Activated CD4-positive, alpha-beta T cell treated with anti-CD3 and anti-CD28 coated beads, Interleukin-2, Interleukin-6, amounts not matched to agents 100 ng/mL and 50 ng/mL, durations not matched to agents 16 hours and 8 hours (primary cell): ENCODE measurements at regions not wholly inside any gene's neighbourhood (a gene's known extent, or its start where the extent isn't known, plus 50 kb on each side); places are given as distances from the start of the nearest gene placed in this dataset.
A peak's percentile ranks its signal among the peaks of the same experiment; 100 is the strongest.

ENCODE experiments used
- DNase-seq: peaks from one replicate; pipeline ENCODE4 v3.0.0-alpha.2; 2020

DNA sequence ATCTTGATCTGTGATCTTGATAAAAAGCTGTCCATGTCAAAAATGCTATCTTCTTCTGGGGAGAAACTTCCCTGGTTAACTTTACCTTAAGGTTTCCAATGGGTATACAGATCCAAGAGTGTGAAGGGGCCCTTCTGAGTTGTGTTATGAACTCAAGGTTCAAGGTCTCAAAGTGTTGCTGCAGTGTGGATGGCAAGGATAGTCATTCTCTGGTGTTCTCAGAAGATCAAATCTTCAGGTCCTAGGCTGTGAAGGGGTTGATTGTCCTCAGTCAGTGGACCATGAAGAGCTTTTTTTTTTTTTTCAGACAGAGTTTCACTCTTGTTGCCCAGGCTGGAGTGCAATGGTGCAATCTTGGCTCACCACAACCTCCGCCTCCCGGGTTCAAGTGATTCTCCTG lies 114.4 kb downstream of the SPTSSA start:
- DNase-seq, result no peak

DNA sequence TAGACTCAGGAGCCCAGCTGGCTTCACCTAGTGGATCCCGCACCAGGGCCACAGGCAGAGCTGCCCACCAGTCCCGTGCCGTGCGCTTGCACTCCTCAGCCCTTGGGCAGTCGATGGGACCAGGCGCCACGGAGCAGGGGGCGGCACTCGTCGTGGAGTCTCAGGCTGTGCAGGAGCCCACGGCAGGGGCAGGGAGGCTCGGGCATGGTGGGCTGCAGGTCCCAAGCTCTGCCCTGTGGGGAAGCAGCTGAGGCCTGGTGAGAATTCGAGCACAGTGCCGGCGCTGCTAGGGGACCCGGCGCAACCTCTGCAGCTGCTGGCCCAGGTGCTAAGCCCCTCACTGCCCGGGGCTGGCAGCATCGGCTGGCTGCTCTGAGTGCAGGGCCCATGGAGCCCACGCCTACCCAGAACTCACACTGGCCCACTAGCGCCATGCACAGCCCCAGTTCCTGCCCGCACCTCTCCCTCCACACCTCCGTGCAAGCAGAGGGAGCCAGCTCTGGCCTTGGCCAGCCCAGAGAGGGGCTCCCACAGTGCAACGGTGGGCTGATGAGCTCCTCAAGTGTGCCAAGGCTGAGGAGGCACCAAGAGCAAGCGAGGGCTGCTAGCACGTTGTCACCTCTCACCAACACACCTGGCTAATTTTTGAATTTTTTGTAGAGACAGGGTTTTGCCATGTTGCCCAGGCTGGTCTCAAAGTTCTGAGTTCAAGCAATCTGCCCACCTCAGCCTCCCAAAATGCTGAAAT lies 116.1 kb downstream of the SPTSSA start:
- DNase-seq, result no peak

DNA sequence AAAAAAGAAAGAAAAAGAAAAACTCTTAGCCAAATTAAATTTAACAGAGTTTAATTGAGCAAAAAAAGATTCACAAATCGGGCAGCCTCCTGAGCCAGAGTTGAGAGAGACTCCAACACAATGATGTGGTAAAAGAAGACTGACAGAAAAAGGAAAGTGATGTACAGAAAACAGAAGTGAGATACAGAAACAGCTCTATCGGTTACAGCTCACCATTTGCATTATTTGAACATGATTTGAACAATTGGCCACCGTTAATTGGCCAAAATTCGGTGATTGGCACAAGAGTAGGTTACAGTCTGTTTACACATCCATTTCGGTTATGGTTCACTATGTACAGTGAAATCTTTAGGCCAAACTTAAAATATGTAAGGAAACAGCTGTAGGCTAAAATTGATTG lies 117.7 kb downstream of the SPTSSA start:
- no peak for DNase-seq

DNA sequence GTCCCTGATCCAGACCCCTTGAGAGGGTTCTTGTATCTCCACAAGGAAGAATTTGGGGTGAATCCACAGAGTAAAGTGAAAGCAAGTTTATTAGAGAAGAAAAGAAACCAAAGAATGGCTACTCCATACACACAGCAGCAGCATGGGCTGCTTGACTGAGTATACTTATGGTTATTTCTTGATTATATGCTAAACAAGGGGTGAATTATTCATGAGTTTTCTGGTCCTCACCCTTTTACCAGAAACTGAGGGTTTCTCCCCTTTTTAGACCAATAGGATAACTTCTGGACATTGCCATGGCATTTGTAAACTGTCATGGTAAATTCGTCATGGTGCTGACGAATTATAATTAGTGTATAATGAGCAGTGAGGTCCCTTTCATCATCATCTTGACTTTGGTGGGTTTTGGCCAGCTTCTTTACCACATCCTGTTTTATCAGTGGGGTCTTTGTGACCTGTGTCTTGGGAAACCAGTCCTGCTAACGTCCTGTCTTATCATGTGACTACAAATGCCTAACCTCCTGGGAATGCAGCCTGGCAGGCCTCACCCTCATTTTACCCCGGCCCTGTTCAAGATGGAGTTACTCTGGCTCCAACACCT lies 121.9 kb downstream of the SPTSSA start:
- no peak for DNase-seq

DNA sequence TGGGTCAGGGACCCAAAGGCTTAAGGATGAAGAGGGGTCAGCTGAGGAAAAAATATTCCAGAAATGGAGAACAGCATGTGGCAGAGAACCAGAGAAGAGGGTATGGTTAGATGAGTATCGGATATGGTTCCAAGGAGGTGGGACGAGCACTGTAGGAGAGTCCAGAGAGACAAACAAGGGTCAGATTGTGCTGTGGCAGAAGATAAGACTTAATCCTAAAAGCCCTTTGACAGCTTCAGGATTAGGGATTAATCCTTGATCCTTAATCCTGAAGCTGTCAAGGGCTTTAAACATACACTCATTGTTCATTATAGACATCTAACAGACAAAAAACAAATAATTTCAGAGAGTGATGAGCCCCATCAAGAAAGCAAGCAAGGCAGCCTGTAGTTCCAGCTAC lies 124.0 kb downstream of the SPTSSA start:
- DNase-seq, result no peak

DNA sequence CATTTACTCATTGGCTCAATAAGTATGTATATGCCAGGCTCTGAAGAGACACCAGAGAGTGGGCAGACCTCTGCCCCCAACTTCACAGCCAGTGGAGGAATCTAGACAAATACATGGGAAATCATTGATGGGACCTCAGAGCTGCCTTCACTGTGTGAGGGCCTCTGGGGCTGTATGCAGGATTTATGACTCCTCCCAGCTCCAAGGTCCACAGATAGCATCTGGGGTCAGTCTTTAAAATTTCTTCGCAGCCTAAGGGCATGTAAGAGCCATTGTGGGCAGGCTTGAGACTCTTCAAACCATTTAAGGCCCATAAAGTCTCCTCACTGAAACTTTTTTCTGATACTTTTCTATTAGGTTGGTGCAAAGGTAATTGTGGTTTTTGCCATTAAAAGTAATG lies 125.5 kb downstream of the SPTSSA start:
- DNase-seq, result no peak

DNA sequence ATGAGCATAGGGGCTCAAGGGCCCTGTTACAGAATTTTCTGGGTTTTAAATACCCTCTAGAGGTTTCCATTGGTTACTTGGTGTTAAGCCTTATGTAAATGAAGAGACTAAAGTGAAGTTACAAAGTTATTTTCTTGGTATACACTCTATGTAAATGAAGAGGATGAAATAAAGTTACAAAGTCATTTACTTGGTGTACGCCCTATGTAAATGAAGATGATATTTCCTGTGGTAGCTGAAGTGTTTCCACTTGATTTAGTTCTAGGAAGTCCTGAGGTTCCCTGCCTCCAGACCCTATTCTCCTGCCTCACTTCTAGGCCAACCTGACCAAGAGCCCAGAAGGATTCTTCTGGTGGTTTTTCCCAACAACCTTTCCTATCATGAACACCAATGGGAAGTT lies 126.1 kb downstream of the SPTSSA start:
- DNase-seq, result no peak

DNA sequence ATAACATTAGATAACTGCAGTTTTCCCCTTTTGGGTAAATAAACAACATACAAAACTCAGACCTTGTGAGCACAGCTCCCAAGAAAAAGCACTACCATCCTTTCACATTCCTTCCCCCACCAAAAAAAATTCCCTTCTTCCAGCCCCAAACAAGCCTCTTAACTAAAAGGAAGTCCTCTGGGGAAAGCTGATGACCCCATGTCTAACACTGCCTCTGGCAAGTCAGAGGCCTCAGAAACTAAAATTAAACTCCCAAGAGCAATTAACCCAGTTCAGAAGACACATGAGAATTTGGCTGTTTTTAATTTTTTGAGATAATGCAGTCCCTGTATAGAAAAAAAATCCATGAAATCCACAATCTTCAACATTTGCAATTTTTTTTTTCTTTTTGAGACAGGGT lies 127.7 kb downstream of the SPTSSA start:
- DNase-seq, result no peak

DNA sequence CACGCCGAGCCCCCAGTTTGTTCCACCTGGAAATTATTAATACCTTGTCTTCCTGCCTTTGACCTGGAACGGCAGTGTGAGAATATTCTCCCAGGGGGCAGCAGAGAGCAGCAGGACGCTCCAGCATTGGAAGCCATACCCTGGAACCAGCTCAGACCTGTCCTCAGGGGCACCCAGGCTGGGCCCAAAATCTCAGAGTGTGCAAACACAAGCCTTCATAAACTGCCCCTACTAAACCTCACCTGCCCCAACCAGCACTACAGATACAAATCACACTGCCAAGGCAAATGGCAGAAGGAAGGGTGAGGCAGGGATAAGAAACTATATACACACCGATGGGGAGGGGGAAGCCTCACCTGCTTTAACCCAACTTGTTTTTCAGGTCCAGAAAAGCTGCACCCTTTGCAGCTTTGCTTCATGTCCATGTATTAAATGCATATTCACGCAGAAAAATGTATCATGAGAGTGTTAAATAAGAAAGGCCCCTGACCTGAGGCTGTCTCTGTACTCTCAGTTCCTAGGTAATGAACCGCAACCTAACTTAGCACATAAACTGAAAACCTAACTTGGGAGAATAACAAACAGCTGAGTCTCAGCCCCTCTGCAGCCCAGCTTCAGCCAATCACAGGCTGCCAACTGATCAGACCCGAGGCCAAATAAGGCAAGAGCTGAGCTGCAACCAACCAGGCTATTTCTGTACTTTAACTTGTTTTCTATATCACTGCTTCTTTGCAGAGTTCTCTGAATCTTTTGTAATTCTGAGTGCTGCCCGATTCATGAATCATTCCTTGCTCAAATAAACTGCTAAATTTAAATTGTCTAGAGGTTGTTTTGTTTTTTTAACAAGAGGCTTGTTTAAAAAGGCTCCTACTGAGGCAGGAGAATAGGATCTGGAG lies 130.1 kb downstream of the SPTSSA start:
- DNase-seq, result peak; percentile 64

DNA sequence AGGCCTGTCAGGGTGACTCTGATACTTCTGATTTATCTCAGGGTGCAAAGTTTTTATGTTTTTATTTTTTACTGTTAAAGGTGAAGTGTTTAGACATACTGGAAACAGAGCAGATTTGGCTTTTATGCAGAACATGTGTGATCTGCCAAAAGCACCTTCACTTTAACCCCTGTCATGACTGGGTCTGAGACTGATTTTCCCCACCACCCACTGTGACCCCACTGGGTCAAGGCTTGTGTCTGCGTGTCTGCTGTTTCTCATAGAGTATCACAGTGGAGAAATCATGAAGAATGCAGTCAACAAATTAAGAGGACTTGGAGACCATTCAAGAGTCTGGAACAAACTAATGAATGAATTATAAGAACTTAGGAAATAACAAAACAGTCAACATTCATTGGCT lies 131.2 kb downstream of the SPTSSA start:
- no peak for DNase-seq

DNA sequence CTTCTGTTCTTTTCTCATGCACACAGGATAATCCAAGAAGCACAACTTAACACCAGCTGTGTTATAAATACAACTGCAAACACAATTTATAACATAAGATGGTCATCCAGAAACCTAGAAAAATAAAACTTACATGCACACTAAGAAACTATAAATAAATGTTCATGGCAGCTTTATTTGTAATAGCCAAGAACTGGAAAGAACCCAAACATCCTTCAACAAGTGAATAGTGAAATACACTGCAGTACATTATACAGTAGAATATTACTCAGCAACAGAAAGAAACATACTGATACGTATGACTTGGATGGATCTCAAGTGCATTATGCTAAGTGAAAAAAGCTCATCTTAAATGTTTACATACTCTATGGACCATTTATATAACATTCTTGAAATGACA lies 132.7 kb downstream of the SPTSSA start:
- no peak for DNase-seq

DNA sequence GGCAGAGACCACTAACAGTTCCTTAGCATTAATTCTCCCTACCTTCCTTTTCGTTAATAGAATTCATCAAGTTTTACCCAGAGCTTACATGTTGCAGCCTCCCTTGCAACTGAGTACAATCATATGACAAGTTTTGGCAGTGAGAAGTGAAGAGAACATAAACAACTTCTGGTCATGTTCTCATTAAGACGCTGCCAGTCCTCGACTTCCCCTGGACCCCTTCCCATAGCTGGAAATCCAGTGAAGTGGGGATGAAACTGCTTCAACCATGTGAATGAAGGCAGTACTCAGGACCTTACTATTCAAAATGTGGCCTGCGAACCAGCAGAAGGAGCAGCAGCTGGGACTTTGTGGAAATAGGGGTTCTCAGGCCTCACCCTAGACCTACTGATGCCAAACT lies 133.9 kb downstream of the SPTSSA start:
- no peak for DNase-seq

DNA sequence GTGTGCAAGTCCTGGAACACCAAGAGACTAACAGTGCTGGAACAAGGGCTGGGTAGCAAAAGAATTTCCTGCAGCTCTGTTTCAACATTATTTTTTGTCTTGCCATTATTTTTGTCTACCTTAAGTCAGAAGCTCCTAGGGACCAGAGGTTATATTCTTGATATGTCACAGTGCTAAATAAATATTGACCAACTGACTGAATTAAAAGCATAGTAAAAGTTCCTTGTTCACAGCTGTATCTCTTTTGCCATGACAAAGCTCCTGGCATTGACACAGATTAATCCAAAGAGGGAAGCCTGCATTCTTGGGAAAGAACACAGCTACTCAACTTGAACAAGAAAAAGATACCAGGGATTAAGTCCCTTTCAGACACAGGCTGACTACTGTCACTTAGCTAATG lies 136.5 kb downstream of the SPTSSA start:
- no peak for DNase-seq

DNA sequence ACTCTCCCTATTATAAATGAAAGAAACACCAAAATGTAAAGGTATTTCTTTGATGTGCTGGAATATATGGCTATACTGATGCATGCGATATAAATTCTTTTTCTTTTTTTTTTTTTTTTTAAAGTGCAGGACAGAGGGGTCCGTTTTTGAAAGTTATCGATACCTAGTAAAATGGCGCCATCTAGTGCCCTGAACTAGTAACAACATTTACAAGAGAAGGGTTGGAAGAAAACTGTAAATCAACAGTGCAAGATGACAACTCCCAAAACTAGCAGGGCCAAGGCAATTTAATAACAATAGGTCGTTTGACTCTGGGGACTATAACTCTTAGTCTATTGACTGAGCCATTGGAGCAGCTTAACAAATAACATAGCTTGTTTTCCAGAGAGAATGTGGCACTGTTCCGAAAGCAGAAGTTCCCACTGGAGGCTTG lies 137.7 kb downstream of the SPTSSA start:
- peak; percentile 54 for DNase-seq

DNA sequence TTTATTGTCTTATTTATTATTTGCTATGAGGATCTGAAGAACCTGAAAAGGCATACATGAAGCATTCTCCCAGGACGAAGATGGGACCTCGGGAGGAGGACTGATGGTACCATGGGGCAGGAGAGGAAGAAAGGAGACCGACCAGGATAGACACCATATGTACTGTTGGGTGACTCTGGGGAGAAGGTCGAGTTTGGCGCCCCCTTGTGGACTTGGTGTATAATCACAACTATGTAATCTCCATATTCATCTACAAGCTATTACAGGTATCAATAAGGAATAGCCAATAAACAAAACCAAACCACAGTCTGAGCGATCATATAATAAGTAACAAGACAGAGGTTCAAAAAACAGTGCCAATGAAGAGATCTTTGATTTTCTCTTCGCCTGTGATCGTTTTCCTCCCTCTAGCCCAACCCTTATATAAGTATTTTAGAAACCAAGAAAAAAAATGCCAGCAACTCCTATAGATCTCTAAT lies 139.1 kb downstream of the SPTSSA start:
- DNase-seq, result peak; percentile 80

DNA sequence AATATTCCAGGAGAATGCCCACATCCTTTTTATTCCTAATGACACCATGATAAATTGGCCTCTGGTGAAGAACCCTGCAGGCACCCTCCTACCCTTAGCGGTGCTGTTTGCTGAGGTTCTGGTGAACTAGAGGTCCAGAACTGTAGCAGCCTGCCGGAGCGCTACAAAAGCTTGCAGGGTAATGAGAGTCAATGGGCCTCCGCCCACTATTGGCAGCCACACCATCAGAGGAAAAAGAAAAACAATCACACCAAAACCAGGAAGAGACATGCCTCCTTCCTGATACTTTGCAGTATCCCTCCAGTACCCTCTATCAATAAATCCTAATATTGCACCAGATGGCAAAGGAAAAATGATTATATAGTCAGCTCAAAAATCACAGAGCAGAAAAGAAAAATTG lies 142.9 kb downstream of the SPTSSA start:
- DNase-seq, result no peak

DNA sequence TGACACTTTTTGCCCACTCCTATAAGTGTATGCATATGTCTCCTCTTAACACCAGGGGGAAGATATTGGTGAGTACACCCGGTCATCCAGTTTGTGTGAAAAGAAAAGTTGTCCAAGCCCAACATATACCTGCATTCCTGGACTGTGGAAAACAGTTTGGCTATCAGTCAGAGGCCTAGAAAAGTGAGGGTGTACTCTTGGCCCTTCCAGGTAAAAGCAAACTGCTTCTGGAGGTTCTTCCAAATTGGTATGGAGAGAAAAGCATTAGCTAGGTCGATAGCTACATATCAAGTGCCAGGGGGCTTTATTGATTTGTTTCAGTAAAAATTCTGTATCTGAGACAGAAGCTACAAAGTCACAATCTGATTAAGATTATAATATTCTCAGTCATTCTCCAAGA lies 144.0 kb downstream of the SPTSSA start:
- DNase-seq, result no peak

DNA sequence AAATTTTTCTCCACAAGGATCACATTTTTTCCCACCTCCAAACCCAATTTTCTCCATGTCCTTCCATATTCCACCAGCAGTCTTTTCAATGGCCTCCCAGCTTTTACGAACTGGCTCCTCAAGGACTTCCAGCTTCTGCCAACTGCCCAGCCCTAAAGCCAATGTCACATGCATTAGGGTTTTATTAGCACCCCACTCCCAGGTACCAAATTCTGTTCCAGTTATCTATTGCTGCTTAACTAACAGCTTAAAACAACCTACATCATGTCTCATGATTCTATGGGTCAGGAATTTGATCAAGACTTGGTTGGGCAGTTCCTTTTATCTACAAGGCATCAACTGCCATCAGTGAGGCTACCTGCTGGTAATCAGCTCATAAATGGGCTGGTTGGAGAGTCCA lies 151.3 kb downstream of the SPTSSA start:
- DNase-seq, result no peak

DNA sequence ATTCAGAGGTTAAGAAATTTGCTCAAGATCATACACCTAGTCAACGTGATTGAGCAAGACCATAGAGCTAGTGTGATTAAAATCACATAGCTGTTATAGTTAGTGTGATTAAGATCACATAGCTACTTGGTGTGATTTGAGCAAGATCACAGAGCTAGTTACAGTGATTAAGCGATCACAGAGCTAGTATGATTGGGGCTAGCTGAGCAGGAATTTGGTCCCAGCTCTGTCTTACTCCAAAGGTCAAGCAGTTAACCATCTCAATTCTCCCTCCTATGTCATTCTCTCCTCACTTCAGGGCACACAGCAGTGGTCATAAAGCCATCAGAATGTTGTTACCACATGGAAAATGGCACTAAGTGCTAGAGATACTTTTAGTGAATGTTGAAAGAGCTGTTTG lies 158.2 kb downstream of the SPTSSA start:
- DNase-seq, result no peak

DNA sequence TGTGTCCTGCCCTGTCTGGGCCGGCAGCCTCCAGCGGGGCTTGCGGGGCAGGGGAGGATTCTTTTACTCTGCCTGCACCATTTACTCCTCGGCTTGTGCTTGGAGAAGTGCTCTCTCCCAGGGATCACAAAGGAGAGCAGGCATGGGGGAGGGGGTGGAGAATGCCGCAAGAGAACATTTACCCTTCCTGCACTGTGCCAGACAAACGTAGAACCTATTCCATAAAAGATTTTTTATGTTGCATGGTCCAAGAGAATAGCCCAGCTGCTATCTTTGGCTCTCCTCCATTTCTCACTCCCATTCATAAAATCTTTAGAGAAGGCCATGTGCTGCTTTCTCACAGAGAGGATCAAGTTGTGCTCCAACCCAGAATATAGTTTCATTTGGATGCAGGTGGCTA lies 159.4 kb downstream of the SPTSSA start:
- no peak for DNase-seq

DNA sequence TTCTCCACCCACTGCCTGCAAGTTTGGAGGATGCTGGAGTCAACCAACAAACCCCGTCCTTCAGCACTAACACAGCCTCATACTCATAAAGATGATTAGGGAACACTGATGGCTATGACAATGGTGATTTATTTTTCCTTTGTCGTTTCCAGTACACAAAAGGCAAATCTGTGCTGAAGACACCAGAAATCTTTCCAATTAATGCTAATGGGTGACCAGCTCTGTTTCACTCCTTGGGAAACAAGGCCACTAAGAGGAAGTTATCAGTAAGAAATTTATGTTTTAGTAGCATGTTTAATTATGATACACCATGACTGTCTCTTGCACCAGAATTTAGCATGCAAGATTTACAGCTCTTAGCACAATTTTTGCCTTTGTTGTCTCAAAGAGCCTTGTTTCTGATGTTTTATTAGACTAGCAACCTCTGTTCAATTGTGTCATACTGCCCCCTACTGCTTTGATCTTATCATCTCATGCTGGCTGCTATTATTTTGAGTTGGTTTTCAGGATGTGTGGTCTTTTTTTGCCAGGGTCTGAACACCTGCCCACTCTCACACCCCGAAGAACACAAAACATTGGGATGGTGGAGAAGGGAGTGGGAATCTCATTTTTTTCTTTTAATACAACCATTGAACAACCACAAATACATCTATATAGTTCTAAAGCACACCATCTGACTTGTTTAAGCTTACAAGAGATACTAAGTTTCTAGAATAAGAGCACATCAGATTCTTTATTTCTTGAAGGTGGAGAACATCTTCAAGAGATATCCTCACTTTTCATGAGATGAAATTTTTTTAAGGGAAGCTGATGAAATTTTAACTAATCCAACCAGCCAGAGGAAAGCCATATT lies 160.9 kb downstream of the SPTSSA start:
- DNase-seq, result peak; percentile 50

DNA sequence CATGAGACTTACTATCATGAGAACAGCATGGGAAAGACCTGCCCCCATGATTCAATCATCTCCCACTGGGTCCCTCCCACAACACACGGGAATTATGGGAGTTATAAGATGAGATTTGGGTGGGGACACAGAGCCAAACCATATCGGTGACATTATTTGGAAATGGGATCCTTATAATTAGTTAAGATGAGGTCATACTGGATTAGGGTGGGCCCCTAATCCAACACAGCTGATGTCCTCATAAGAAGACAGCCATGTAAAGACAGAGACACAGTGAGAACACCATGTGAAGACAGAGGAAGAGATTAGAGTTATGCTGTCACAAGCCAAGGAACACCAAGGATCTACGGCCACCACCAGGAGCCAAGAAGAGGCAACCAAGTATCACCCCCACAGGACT lies 161.7 kb downstream of the SPTSSA start:
- DNase-seq, result no peak

DNA sequence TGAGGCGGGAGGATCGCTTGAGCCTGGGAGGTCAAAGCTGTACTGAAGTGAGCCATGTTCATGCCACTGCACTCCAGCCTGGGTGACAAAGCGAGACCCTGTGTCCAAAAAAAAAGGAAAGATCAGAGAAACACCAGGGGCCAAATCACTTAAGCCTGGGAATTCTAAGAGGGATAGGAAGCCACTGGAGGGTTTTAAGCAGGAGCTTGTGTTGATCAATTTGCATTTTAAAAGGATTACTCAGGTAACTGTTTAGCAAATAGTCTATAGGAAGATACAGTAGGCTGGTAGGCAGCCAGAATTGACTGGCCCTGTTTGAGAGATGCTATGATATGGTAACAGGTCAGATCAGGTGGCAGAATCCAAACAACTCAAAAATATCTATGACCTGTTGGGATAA lies 162.7 kb downstream of the SPTSSA start:
- no peak for DNase-seq
